Mucosa of gallbladder (tissue), 1 donor: ENCODE measurements at regions not wholly inside any gene's neighbourhood (a gene's known extent, or its start where the extent isn't known, plus 50 kb on each side); places are given as distances from the start of the nearest gene placed in this dataset.

Experiments
- DNase-seq: peaks from one replicate; pipeline ENCODE4 v3.0.0-alpha.2; 2020; ENCODE audit warnings: low spot score
- donor health status: DM: no; HTN: no; CAD: no.

GRCh38 chr13:74966814-74967424 lies 515.0 kb downstream of the TBC1D4 start:
- DNase-seq = no peak

DNA sequence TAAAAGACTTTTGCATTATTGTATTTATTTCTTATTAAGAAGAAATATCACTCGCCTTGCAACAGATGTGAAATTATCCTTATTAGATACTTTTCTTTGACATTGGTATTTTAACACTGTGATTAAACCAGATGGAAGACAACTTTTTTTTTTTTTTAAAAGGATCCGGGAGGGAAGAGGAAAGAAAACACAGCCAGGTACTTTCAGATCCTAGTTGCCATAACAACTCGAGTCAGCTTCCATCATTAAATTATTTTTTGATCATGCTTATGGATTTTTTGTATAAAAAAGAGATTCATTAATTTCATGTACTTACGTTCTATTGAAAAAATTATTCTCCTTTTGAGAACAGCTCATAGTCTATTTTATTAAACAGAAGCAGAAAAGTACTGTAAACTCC lies 515.7 kb downstream of the TBC1D4 start:
- DNase-seq = no peak

DNA sequence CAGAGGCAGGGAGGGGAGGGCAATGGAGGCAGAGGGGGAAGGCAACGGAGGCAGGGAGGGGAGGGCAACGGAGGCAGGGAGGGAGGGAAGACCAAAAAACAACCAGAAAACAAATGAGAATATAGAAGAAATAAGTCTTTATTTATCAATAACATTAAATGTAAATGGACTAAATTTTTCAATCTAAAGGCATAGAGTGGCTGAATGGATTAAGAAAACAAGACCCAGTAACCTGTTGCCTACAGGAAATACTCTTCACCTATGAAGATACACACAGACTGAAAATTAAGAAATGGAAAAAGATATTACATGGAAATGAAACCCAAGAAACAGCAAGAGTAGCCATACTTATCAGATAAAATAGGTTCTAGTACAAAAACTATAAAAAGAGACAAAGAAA lies 536.3 kb downstream of the TBC1D4 start:
- no peak for DNase-seq

- no peak for DNase-seq
Measured at GRCh38 chr13:74931698-74932433, 550.1 kb downstream of the TBC1D4 start.

GRCh38 chr13:74930402-74931165 lies 551.4 kb downstream of the TBC1D4 start:
- no peak for DNase-seq

GRCh38 chr13:74929436-74929835 lies 552.5 kb downstream of the TBC1D4 start:
- no peak for DNase-seq

- no peak for DNase-seq
Measured at GRCh38 chr13:74927823-74928222, 554.1 kb downstream of the TBC1D4 start.

DNA sequence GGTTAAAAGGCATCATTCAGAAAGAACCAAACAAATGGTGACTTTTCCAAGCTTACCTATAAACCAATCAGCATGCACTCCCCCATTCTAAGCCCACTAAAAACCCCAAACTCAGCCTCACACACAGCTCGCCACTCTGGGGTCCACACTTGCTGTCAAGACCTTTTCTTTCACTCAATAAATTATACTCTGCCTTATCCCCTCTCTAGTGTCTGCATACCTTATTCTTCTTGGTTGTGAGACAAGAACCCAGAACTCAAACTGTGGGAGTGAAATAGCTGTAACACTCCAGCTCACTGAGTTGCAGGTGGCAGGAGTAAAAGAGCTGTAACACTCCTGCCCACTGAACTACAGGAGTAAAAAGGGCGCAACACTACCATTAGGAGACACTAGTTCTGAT lies 559.0 kb downstream of the TBC1D4 start:
- DNase-seq = no peak

- no peak for DNase-seq
Measured at GRCh38 chr13:74921326-74921725, 560.6 kb downstream of the TBC1D4 start.

DNA sequence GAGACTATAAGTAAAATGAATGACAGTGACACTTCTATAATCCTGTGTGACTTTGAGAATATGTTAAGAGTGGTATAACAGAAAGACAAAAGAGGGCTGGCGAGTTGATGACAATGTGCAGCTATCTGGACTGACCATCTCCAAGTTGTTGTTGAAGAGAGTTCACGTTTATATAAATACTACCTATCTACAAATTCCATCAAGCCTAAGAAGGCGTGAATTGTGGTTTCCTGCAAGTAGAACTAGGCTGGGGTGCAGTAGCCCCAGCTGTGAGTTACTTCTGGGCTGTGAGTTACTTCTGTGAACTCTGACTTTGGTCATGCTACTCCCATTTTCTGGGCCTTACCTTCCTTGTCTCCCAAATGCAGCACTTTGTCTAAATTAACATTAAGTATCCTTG lies 561.0 kb downstream of the TBC1D4 start:
- no peak for DNase-seq

DNA sequence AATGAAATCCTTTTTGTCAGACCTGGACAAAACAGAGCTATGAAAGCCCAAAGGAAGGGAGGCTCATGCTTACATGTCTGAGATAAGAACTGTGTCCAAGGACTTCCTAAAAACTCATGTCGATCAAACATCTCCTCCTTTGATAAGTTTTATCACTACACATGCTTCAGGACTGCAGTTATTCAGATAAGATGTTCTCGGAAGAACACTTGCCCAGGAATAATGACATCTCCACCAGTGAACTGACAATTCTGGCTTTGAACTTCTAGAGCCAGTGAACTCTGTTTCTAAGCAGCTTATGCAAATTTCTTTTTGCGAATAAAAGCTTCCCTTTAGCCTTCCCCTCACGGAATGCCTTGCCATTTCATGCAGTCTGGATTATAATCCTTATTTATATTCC lies 561.6 kb downstream of the TBC1D4 start:
- DNase-seq = no peak

DNA sequence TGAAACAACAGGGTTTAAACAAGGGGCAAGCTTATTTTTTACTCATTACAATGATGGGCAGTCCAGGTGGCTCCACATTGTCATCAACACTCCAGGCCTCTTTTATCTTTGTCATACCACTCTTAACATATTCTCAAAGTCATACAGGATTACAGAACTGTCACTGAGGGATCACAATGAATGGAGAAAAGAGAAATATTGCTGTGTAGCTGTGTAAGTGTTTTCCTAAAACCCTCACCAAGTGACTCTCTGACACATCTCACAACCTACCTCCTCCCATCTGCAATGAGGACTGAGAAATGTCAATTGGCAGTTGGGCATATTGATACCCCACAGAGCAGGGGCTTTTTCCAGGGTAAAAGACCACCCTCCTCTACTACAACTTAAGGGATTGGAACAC lies 562.1 kb downstream of the TBC1D4 start:
- DNase-seq = no peak

DNA sequence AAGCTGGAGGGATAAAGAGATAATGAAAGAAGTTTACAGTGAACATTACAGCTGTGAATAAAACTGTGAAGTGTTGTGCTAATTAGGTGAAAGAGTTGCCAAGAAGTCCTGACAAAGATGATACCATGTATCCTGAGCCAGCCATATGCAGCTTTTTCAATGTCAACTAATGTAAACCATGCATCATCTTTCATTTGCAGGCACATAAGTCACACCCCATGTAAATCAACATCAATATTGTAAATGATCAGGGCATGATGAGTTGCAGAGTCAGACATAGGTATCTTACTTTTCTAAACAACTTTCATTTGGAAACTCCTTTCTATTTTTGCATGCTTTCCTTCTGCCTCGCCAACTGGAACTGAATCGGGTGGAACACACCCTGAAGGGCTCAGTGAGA lies 569.1 kb downstream of the TBC1D4 start:
- DNase-seq = no peak

- DNase-seq = no peak
Measured at GRCh38 chr13:74910415-74910814, 571.6 kb downstream of the TBC1D4 start.

- no peak for DNase-seq
Measured at GRCh38 chr13:74907788-74908187, 574.2 kb downstream of the TBC1D4 start.

DNA sequence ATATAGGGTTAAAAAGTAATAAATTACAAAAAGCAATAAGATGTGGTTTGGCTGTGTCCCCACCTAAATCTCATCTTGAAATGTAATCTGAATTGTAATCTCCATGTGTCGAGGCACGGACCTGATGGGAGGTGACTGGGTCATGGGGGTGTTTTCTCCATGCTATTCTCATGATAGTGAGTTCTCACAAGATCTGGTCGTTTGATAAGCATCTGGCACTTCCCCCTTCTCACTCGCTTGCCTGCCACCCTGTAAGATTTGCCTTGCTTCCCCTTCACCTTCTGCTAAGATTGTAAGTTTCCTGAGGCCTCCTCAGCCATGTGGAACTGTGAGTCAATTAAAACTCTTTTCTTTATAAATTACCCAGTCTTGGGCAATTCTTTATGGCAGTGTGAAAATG lies 577.4 kb downstream of the TBC1D4 start:
- DNase-seq = no peak

DNA sequence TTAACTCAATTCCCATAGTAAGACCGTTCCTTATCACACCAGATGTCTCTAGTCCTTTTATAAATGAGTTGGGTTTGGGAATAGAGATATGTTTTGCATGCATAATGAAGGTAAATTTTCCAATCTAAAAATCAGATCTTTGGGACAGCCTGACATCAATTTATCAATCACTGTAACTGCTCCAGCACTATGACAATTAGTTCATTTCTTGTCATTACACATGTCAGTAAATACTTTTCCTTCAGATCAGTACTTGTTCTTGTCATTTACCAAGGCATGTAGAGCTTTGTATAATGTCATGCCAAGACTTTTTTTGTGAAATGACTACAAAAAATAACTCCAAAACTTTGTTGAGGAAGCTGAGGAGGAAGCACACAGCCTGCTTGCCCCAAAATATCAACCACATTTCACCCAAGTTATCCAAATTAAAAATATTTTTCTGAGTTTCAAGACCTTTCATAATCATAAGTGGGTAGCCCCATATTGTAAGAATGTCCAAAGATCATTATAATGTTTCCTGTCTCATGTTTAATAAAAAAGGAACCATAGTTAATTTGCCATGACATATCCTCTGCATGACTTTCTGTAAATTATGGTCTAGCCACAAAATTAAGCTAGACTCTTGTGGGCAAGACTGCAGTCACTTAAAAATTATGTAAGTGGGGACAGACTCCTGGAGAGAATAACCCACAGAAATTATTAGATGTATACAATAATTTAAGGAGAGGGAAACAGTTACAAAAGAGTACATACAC lies 586.8 kb downstream of the TBC1D4 start:
- no peak for DNase-seq

DNA sequence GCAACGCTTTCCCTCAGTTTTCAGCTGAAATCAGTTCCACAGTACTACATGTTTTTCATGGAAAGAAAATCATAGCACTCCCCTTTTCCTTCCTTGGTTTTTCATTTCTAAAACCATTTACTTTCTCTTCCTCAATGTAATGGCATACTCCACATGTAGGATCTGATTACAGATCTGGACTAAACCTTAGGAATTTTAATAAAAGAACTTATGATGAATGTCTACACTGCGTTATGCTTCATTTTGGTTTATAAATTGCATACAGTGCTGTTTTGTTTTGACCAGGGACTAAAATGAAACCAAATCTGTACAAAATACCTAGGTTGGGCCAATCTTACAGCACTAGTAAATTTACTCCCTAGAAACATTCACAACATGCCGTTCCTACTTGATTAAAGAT lies 589.9 kb downstream of the TBC1D4 start:
- no peak for DNase-seq

DNA sequence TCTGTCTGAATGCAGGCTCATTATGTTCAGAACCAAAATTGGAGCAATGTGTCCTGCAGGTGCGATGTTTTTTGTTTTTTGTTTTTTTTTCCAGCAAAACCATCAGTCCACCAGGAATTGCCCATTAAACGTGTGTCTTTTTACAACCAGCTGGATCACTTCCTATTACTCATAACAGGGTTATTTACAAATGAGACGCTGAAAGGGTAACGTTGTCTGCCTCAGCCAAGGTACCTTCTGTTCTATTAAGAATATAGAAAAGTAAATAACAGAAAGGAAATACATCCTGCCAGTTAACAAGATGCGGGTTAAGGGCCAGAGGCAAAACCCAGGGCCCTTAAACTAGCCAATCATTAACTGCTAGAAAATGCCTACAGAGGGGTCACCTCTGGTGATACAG lies 590.4 kb downstream of the TBC1D4 start:
- no peak for DNase-seq

- DNase-seq = no peak
Measured at GRCh38 chr13:74889321-74889720, 592.6 kb downstream of the TBC1D4 start.

DNA sequence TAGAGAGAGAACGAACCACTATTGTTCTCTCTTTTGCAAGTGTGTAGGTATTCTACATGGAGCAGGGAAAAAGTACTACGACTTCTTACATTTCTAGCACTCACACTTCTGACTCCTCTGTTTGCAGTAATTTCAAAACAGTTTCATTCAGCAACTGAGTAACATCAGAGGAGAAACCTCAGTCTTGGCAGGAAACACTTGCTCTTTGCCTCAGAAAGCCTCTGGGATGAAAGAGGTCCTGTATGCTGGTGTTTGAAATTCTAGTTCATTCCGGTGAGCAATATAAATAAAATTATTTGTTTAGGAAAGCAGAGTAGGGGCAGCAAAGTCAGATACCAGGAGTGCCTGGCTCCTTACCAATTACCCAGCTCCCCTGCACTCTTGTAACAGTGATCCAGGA lies 595.5 kb downstream of the TBC1D4 start:
- DNase-seq = no peak

GRCh38 chr13:74883834-74884233 lies 598.1 kb downstream of the TBC1D4 start:
- no peak for DNase-seq
